GM19468 (cell line): ENCODE measurements at regions not wholly inside any gene's neighbourhood (a gene's known extent, or its start where the extent isn't known, plus 50 kb on each side); places are given as distances from the start of the nearest gene placed in this dataset.

Experiments
- ATAC-seq: cut with Tn5 transposase; IDR thresholded peaks from one replicate; pipeline ENCODE4 v1.9.1; 2021; ENCODE audit warnings: mild to moderate bottlenecking, moderate library complexity, moderate number of reproducible peaks; ENCODE audit not compliant: unreplicated experiment; ENCODE audit errors: extremely low read depth

DNA sequence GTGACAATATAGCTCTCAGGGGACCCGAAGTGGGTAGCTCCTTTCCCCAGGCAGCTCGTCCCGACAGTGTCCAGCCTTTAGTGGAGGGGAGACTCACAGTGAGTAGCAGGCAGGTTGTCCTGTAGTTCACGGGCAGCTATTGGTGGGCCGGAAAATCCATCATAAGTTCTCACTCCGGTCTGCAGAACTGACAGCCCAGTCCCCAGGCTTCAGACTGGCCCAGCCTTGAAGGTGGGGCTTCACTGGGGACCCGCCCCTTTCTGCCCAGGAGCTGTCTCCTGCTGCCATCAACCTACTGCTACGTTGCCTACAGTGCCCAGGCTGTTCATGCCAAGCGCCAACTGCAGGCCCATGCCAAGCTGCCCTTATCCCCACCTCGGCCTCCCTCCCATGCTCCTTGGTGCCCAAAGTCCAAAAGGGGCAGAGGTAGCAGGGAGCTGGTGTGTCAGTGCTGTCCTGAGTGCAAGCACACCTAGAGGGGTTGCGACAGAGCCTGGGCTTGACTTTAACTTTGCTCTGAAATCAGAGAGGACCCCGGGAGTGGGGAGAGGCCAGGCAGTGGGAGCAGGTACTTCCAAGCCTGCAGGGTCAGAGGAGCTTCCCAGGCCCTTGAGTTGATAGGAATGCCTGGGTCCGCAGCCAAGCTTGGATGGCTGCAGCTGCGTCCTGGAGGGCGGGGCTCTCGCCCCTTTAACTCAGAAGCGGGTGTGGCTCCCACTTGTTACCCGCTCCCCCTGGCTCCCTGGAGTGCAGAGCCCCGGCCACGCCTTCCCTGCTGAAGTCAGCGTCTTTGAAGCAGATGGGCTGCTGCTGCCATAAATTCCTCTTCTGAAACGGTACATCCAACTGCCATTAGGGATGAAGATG is 1144.3 kb upstream of the NCAM2 start:
- ATAC-seq: no peak

DNA sequence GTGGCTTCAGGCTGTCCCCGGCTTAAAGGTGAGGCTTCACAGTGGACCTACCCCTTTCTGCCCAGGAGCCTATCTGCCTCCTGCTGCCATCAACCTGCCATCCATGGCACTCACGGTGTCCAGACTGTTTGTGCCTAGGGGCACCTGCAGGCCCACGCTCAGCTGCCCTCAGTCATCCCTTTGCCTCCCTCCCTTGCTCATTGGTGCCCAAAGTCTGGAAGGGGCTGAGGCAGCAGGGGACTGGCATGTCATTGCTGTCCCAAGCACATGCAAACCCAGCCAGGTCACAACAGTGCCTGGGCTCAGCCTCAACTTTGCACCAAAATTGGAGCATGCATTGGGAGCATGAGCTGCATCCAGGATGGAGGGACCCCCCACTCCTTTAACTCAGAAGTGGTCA is 1142.7 kb upstream of the NCAM2 start:
- ATAC-seq: no peak

DNA sequence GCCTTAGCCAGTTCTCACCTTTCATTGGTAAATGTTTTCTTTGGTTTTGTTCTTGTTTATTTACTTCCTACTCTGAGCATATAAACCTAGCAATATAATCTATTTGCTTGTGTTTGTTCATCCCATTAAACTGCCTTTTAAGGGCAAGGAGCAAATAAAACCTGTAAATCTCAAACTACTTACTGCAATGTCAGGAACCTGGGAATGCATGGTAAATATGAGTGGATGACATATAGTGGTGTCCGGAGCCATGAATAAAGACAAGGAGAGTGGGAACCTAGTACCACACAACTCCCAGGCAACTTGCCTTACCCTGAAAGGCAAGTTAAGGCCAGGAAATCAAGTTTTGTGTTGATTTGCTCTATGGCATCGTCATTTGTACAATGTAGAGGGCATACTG is 1133.7 kb upstream of the NCAM2 start:
- ATAC-seq: no peak

DNA sequence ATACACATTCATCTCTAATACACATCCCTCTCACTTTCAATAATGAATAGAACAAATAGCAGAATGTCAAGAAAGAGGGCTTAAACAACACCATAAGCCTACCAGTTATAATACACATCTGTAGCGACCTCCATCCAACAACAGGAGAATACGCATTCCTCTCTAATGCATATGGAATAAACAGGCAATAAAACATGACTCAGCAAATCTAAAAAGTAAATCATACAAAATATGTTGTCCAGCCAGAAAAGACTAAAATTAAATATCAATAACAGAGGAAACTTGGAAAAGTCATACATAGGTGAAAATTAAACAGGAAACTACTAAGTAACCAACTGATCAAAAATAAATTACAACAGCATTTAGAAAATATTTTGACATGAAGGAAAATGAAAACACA is 1127.5 kb upstream of the NCAM2 start:
- no peak for ATAC-seq

GRCh38 chr21:19874521-19874920 is 1123.7 kb upstream of the NCAM2 start:
- ATAC-seq: no peak

GRCh38 chr21:19878133-19878532 is 1120.1 kb upstream of the NCAM2 start:
- ATAC-seq: no peak

DNA sequence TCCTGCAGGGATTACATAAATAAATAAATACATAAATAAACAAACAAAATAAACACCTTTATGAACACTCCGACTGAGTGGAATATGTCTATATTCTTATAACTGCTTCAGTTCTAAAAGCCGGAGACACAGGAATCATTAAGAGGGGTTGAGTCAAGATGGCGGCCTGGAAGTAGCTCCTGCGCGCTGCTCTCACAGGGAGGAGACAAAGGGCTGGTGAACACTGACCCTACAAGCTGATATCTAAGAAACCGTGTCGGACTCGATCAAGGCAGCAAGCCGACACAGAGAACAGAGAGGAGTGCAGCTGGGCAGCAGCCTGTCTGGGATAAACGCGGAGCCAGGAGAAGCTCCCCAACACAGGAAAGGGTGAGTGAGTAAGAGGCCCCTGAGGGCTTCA is 1098.6 kb upstream of the NCAM2 start:
- no peak for ATAC-seq

DNA sequence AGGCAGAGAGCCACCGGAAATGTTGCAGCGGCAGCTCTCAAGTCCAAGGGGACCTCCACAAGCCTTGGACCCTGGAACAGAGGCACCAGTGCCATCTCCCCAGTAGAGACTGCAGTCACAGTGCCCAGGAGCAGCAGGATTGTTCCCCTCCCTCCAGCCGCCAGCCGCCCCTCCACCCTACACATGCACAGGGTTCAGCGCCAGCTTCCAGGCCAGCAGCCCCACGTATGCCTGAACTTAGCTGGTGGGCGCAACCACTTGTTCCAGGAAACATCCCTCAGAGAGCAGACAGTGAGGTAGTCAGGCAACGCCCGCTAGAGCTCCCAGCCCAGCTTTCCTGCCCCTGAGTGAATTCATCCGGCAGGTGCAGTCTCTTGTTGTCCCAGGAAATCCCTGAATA is 1098.1 kb upstream of the NCAM2 start:
- no peak for ATAC-seq

DNA sequence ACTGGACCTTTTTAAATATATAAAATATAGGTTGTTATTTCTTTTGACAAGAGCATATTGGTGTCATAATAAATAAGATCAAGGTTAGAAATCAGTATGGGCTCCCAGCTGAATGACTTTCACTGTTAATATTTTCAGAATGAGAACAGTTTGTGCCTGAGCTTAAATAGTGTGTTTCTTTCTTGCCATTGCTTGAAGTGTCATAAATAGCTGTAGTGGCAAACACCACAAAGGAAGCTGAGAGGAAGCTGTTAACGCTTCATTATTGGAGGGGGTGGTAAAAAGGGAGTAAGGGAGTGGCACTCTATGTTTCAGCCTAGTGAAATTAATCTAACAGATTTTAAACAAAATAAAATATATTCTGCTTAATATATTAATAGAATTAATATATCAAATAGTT is 1089.8 kb upstream of the NCAM2 start:
- ATAC-seq: no peak

DNA sequence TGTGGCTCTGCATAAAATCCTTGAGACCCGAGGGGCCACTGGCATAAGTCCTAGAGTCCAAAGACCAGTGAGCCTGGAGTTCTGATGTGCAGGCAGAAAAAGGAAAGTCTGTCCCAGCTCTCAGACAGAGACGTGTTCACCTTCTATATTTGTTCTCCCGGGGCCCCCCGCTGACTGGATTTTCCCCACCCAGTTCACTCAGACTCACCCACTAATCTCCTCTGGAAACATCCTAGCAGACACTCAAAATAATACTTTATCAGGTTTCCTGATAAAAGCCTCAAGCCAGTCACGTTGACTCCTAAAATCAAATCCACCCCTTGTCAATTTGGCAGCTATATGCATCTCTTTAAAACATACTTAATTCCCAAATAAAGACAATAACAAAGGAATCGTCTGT is 1084.2 kb upstream of the NCAM2 start:
- no peak for ATAC-seq

DNA sequence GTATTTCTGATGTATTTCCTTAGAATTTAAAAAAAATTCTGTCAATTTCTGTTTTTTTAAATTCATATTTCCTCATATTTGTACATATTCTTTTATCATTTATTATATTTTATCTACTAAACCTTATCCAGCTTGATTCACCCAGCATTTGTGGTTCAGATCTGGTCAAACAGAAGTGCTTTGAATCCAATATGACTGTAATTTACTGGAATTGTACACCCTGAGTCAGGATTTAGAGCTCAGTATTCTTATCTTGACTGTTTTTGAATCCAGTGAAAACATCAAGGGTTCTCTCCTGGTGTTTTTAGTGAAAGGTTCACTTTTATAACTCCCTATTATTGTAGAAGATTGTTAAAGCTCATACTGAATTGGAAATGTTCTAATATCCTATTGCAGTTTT is 1077.0 kb upstream of the NCAM2 start:
- ATAC-seq: no peak

- no peak for ATAC-seq
Measured at GRCh38 chr21:19922122-19922521, 1076.1 kb upstream of the NCAM2 start.

DNA sequence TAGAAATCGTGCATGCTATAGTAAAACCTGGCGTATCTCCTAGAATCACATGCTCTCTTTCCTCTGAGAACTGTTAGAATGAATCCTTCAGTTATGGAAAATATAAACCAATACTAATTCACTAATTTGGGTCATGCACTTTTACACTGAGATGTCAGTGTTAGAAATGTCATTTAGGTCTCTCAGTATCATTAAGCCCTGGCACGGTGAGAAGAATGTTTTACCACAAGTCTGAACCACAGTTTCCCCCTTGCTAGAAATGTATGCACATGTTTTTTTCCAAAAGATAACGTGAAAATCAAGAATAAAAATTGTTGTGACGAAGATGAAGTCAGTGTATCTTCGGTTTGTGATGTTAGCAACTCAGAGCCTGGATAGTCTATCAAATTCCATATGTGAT is 1062.7 kb upstream of the NCAM2 start:
- no peak for ATAC-seq

- no peak for ATAC-seq
Measured at GRCh38 chr21:19937619-19938018, 1060.6 kb upstream of the NCAM2 start.

DNA sequence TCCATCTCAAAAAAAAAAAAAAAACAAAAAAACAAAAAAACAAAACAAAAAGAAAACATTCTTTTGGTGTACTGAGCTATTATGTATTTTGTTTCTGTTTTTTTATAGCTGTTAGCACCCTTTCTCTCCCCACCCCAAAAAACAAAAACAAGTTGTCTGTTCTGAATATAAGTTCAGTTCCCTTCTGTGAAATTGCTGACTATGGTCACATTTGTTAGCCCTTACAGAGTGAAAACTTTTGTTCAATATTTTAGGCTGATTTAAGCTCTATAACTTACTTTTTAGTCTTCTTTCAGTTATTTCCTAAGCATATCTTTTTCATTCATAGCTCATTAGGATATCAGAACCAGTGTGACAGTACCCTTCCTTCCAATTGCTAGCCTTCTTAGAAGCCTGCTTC is 1056.6 kb upstream of the NCAM2 start:
- ATAC-seq: no peak

GRCh38 chr21:19950347-19950746 is 1047.9 kb upstream of the NCAM2 start:
- no peak for ATAC-seq

GRCh38 chr21:19969156-19969555 is 1029.1 kb upstream of the NCAM2 start:
- no peak for ATAC-seq

DNA sequence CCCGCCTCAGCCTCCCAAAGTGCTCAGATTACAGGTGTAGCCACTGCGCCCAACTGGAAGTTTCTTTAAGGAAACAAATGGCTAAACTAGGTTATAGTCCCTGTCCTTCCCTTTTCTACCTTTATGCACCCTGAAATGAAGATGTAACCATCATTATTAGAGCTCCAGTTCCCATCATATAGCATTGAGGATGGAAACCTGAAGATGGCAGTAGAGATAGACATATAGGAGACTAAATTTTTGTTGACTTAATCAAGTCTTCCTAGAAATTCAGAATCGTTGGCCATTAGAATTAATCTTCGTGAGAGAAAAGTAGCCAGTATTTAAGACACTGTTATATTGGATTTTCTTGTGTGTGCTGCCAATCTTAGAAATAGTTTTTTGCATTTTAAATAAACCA is 1016.3 kb upstream of the NCAM2 start:
- no peak for ATAC-seq

GRCh38 chr21:19986396-19986795 is 1011.8 kb upstream of the NCAM2 start:
- ATAC-seq: no peak

DNA sequence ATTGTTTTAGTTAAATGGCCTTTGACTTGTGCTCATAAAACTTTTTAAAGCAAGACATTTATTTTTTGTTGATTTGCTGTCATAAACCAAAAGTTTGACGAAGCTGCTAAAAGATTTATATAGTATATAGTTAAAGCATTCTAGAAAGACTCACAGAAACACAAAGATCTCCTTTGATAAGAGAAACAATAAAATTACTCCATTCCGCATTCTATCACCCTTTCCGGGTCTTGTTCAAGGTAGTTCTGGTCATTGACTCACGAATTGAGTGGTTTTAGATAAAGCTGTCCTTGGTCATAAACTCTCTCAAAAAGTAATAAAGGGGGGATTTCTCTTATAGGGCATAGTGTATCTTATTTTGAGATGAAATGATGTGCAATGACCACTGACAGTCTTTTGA is 1010.5 kb upstream of the NCAM2 start:
- ATAC-seq: no peak

DNA sequence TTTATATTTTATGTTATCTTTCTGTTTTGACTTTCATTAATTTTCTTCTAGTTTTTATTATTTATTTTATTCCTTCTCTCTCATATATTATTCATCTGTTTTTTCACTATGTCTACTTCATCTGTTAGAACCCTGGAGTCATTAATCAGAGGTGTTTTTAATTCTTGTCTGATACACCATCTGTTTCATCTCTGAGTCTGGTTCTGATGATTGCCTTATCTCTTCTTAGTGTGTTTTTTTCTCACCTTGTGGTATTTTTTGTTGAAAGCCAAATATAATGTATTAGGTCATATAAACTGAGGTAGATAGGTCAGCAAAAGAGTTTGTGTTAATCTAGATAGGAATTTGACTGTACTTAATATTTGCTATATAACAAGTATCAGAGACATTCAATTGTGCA is 1005.7 kb upstream of the NCAM2 start:
- no peak for ATAC-seq

DNA sequence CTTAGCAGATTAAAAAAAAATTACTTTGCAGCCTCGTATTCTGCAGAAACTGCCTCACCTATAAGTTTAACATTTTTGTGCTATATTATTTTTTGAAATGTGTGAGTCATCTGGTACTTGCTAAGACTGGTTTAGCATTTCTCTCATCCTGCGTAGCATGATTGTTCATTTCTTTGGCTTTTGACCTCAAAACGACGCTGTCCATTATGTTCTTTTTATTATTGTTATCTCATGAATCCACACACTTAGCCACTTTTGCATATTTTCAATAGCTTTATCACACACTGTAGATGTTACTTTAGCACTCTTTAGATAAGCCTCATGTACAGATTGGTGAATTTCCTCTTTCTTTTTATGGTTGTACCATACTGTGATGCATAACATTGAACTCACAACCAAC is 1004.9 kb upstream of the NCAM2 start:
- no peak for ATAC-seq
